Lung microvascular endothelial cell (primary cell): ENCODE measurements at regions not wholly inside any gene's neighbourhood (a gene's known extent, or its start where the extent isn't known, plus 50 kb on each side); places are given as distances from the start of the nearest gene placed in this dataset.
A peak's percentile ranks its signal among the peaks of the same experiment; 100 is the strongest.

Source experiments
- DNase-seq, 2 donors: peaks; one replicate each; pipeline versions ENCODE4 v3.0.0 to v3.0.0-alpha.2; 2010; ENCODE audit warnings: low read depth in 2 of 2

- DNase-seq, result no peak
Observed at GRCh38 chr2:194020155-194020554, 1636.9 kb upstream of the SLC39A10 start.

- no peak for DNase-seq
Observed at GRCh38 chr2:194015751-194016150, 1641.3 kb upstream of the SLC39A10 start.

- DNase-seq, result no peak
Observed at GRCh38 chr2:194014639-194015038, 1642.4 kb upstream of the SLC39A10 start.

GRCh38 chr2:194004590-194005206 lies 1652.3 kb upstream of the SLC39A10 start:
- no peak for DNase-seq

- DNase-seq, result no peak
Observed at GRCh38 chr2:194003911-194004310, 1653.1 kb upstream of the SLC39A10 start.

- DNase-seq, result no peak
Observed at GRCh38 chr2:194002699-194003368, 1654.2 kb upstream of the SLC39A10 start.

GRCh38 chr2:193990868-193991267 lies 1666.2 kb upstream of the SLC39A10 start:
- DNase-seq, result no peak

- DNase-seq, result no peak
Observed at GRCh38 chr2:193989645-193990044, 1667.4 kb upstream of the SLC39A10 start.

GRCh38 chr2:193988784-193989183 lies 1668.2 kb upstream of the SLC39A10 start:
- no peak for DNase-seq

- DNase-seq, result no peak
Observed at GRCh38 chr2:193985272-193985671, 1671.8 kb upstream of the SLC39A10 start.

- DNase-seq, result no peak
Observed at GRCh38 chr2:193980599-193980998, 1676.4 kb upstream of the SLC39A10 start.

GRCh38 chr2:193973781-193974180 lies 1683.2 kb upstream of the SLC39A10 start:
- no peak for DNase-seq

- DNase-seq, result peak; percentile 11 to 70
Observed at GRCh38 chr2:193966590-193966989, 1690.4 kb upstream of the SLC39A10 start.

- DNase-seq, result no peak
Observed at GRCh38 chr2:193965263-193965662, 1691.8 kb upstream of the SLC39A10 start.

- peak; percentile 42 to 60 for DNase-seq
Observed at GRCh38 chr2:193963472-193964119, 1693.4 kb upstream of the SLC39A10 start.

- no peak for DNase-seq
Observed at GRCh38 chr2:193946806-193947205, 1710.2 kb upstream of the SLC39A10 start.

GRCh38 chr2:193943406-193943960 lies 1713.5 kb upstream of the SLC39A10 start:
- DNase-seq, result no peak

GRCh38 chr2:193935114-193935513 lies 1721.9 kb upstream of the SLC39A10 start:
- no peak for DNase-seq

- DNase-seq, result peak; percentile 46 to 68
Observed at GRCh38 chr2:193929131-193929530, 1727.9 kb upstream of the SLC39A10 start.

- no peak for DNase-seq
Observed at GRCh38 chr2:193907561-193907960, 1712.8 kb upstream of the TMEFF2 start.

- DNase-seq, result no peak
Observed at GRCh38 chr2:193900292-193900691, 1705.6 kb upstream of the TMEFF2 start.

- DNase-seq, result peak; percentile 19 to 45
Observed at GRCh38 chr2:193895226-193895625, 1700.5 kb upstream of the TMEFF2 start.

GRCh38 chr2:193894081-193894480 lies 1699.3 kb upstream of the TMEFF2 start:
- no peak for DNase-seq
